H9 (cell line): ENCODE measurements at regions not wholly inside any gene's neighbourhood (a gene's known extent, or its start where the extent isn't known, plus 50 kb on each side); places are given as distances from the start of the nearest gene placed in this dataset.

ENCODE experiments used
- DNase-seq: peaks from one replicate; pipeline ENCODE4 v3.0.0-alpha.2; 2017
- H2AFZ ChIP-seq: one replicate; pipeline ENCODE4 v1.6.1; 2013; ENCODE audit warnings: mild to moderate bottlenecking, low read length, control low read depth, moderate library complexity
- H2AK5ac ChIP-seq: 2 replicates; pipeline ENCODE4 v1.6.1; 2013; ENCODE audit warnings: low read length, control low read depth, mixed read lengths; ENCODE audit not compliant: insufficient read length
- H2BK120ac ChIP-seq: one replicate; pipeline ENCODE4 v1.6.1; 2013; ENCODE audit warnings: low read depth, mild to moderate bottlenecking, low read length, control low read depth, inconsistent platforms; ENCODE audit not compliant: poor library complexity, severe bottlenecking
- H2BK12ac ChIP-seq: 2 replicates; pipeline ENCODE4 v1.6.1; 2013; ENCODE audit warnings: low read length, control low read depth, mixed read lengths, low read depth; ENCODE audit not compliant: insufficient read length
- H2BK15ac ChIP-seq: 2 replicates; pipeline ENCODE4 v1.6.1; 2013; ENCODE audit warnings: low read depth, low read length, control low read depth
- H2BK20ac ChIP-seq: one replicate; pipeline ENCODE4 v1.6.1; 2013; ENCODE audit warnings: low read depth, mild to moderate bottlenecking, low read length, control low read depth, inconsistent platforms; ENCODE audit not compliant: poor library complexity, severe bottlenecking
- H2BK5ac ChIP-seq: 2 replicates; pipeline ENCODE4 v1.6.1; 2013; ENCODE audit warnings: low read length, control low read depth, mixed read lengths; ENCODE audit not compliant: insufficient read length
- H3K14ac ChIP-seq: 2 replicates; pipeline ENCODE4 v1.6.1; 2013; ENCODE audit warnings: low read length, control low read depth; ENCODE audit not compliant: insufficient read depth
- H3K18ac ChIP-seq: 2 replicates; pipeline ENCODE4 v1.6.1; 2013; ENCODE audit warnings: low read depth, mild to moderate bottlenecking, mixed read lengths, low read length, control low read depth; ENCODE audit not compliant: insufficient read length
- H3K23ac ChIP-seq: 2 replicates; pipeline ENCODE4 v1.6.1; 2013; ENCODE audit warnings: low read length, control low read depth, mixed read lengths, low read depth; ENCODE audit not compliant: insufficient read length
- H3K23me2 ChIP-seq: 2 replicates; pipeline ENCODE4 v1.6.1; 2013; ENCODE audit warnings: low read depth, mild to moderate bottlenecking, mixed read lengths, low read length, control low read depth; ENCODE audit not compliant: insufficient read length, poor library complexity, severe bottlenecking
- H3K27ac ChIP-seq: 2 replicates; pipeline ENCODE4 v1.5.1; 2013; ENCODE audit warnings: low read length, control low read depth, mixed read lengths, low read depth; ENCODE audit not compliant: insufficient read length
- H3K27me3 ChIP-seq: 2 replicates; pipeline ENCODE4 v1.6.1; 2013; ENCODE audit warnings: low read length, control low read depth, inconsistent platforms; ENCODE audit not compliant: insufficient read depth
- H3K4ac ChIP-seq: 2 replicates; pipeline ENCODE4 v1.6.1; 2013; ENCODE audit warnings: low read depth, mild to moderate bottlenecking, control low read depth, inconsistent platforms, low read length, moderate library complexity
- H3K4me1 ChIP-seq: 2 replicates; pipeline ENCODE4 v1.6.1; 2013; ENCODE audit warnings: low read length, control low read depth, inconsistent platforms; ENCODE audit not compliant: insufficient read depth
- H3K4me2 ChIP-seq: 2 replicates; pipeline ENCODE4 v1.6.1; 2013; ENCODE audit warnings: low read length, control low read depth, mixed read lengths; ENCODE audit not compliant: insufficient read length, insufficient read depth
- H3K56ac ChIP-seq: 2 replicates; pipeline ENCODE4 v1.6.1; 2013; ENCODE audit warnings: low read depth, mild to moderate bottlenecking, mixed read lengths, low read length, control low read depth; ENCODE audit not compliant: insufficient read length
- H3K79me1 ChIP-seq: 2 replicates; pipeline ENCODE4 v1.6.1; 2013; ENCODE audit warnings: low read depth, mild to moderate bottlenecking, moderate library complexity, low read length, control low read depth, inconsistent platforms; ENCODE audit not compliant: insufficient read depth, poor library complexity, severe bottlenecking
- H3K79me2 ChIP-seq: 2 replicates; pipeline ENCODE4 v1.6.1; 2013; ENCODE audit warnings: low read length, control low read depth, inconsistent platforms; ENCODE audit not compliant: insufficient read depth
- H3K9ac ChIP-seq: 2 replicates; pipeline ENCODE4 v1.6.1; 2013; ENCODE audit warnings: low read length, control low read depth, mixed read lengths; ENCODE audit not compliant: insufficient read length; ENCODE audit errors: extremely low read depth
- H3K9me3 ChIP-seq: one replicate; pipeline ENCODE4 v1.6.1; 2013; ENCODE audit warnings: low read depth, low read length, inconsistent platforms; ENCODE audit not compliant: control insufficient read depth
- H3T11ph ChIP-seq: one replicate; pipeline ENCODE4 v1.6.1; 2013; ENCODE audit warnings: mild to moderate bottlenecking, low read length, control low read depth, inconsistent platforms
- H4K20me1 ChIP-seq: one replicate; pipeline ENCODE4 v1.6.1; 2013; ENCODE audit not compliant: control insufficient read depth, insufficient read length, insufficient read depth
- H4K5ac ChIP-seq: 2 replicates; pipeline ENCODE4 v1.6.1; 2013; ENCODE audit warnings: low read depth, mild to moderate bottlenecking, mixed read lengths, low read length, control low read depth; ENCODE audit not compliant: insufficient read length
- H4K8ac ChIP-seq: replicated peaks from 2 replicates; pipeline ENCODE4 v1.6.1; 2013; ENCODE audit warnings: low read length, control low read depth, mixed read lengths, low read depth; ENCODE audit not compliant: insufficient read length
- H4K91ac ChIP-seq: 2 replicates; pipeline ENCODE4 v1.6.1; 2013; ENCODE audit warnings: low read depth, mild to moderate bottlenecking, moderate library complexity, mixed read lengths, low read length, control low read depth; ENCODE audit not compliant: insufficient read length
- H3K27ac Mint-ChIP-seq, 3 experiments: 2 replicates in 2 of 3; 3 replicates in 1 of 3; pipeline ENCODE4 v1.8.0; 2020 to 2021; ENCODE audit warnings: mixed read lengths in 3 of 3, mild to moderate bottlenecking in 1 of 3, moderate library complexity in 1 of 3
- H3K27me3 Mint-ChIP-seq: 2 replicates; pipeline ENCODE4 v1.8.0; 2021; ENCODE audit warnings: low read depth, mild to moderate bottlenecking, moderate library complexity, mixed read lengths
- H3K36me3 Mint-ChIP-seq, 3 experiments: 2 replicates in 2 of 3; 3 replicates in 1 of 3; pipeline ENCODE4 v1.8.0; 2020 to 2021; ENCODE audit warnings: low read depth in 3 of 3, mixed read lengths in 3 of 3; ENCODE audit not compliant: insufficient read depth in 1 of 3
- H3K4me1 Mint-ChIP-seq, 2 experiments: 2 replicates each; pipeline ENCODE4 v1.8.0; 2020; ENCODE audit warnings: mixed read lengths in 2 of 2
- H3K4me3 Mint-ChIP-seq, 2 experiments: 2 replicates in 1 of 2; 3 replicates in 1 of 2; pipeline ENCODE4 v1.8.0; 2020 to 2021; ENCODE audit warnings: mild to moderate bottlenecking in 2 of 2, mixed read lengths in 2 of 2, moderate library complexity in 1 of 2
- H3K9me3 Mint-ChIP-seq, 2 experiments: 2 replicates in 1 of 2; 3 replicates in 1 of 2; pipeline ENCODE4 v1.8.0; 2020; ENCODE audit warnings: mild to moderate bottlenecking in 2 of 2, mixed read lengths in 2 of 2, moderate library complexity in 1 of 2
- WGBS: extraction: QIAGEN DNeasy Blood & Tissue Kit; methylation state at CpG from one replicate; pipeline ENCODE4 v1.1.7; 2013; ENCODE audit warnings: missing lambda C conversion rate, low lambda C conversion rate, mixed read lengths; ENCODE audit not compliant: insufficient read length; ENCODE audit errors: extremely low coverage; 5-methylcytosine and 5-hydroxymethylcytosine counted together
- TF ChIP-seq, protein P1 (sequence below): fragments of 200-600 bp; sonication (generic); conservative IDR thresholded peaks from 3 replicates; pipeline ENCODE4 v1.8.0; 2021; ENCODE audit warnings: antibody characterized with exemption, mild to moderate bottlenecking

DNA sequence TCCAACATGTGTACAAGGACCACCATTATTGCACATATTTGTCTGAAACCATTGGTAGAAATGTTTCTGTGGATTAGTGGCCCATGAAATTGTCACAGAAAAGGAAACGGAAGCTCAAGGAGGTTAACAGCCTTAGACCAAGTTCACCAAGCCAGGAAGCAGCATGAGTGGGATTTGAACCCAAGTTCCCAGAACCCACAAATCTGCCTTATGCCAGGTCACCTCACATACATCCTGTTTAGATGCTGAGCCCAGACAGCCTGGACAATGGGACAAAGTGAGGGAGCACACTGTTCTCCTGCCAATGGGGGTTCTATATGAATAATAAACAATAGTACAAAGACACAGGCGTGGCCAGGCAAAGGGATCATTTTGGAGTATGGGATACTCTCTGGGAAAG lies 59.6 kb upstream of the CA12 start:
- H3K18ac ChIP-seq = no peak overlapping the region
- TF ChIP-seq, protein P1, sequence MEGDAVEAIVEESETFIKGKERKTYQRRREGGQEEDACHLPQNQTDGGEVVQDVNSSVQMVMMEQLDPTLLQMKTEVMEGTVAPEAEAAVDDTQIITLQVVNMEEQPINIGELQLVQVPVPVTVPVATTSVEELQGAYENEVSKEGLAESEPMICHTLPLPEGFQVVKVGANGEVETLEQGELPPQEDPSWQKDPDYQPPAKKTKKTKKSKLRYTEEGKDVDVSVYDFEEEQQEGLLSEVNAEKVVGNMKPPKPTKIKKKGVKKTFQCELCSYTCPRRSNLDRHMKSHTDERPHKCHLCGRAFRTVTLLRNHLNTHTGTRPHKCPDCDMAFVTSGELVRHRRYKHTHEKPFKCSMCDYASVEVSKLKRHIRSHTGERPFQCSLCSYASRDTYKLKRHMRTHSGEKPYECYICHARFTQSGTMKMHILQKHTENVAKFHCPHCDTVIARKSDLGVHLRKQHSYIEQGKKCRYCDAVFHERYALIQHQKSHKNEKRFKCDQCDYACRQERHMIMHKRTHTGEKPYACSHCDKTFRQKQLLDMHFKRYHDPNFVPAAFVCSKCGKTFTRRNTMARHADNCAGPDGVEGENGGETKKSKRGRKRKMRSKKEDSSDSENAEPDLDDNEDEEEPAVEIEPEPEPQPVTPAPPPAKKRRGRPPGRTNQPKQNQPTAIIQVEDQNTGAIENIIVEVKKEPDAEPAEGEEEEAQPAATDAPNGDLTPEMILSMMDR = no peak
- Mint-ChIP-seq H3K4me3 (no peak overlapping the region), H3K27ac (no peak overlapping the region), H3K36me3 (no peaks in the 10 kb centered on the region; a peak in 1 of 7 replicates), H3K4me1 (peaks cover 17 to 20% of the 10 kb centered on the region in 2 experiments), H3K27me3 (peaks cover 4% of the 10 kb centered on the region), H3K9me3 (no peaks in the 10 kb centered on the region)
- no peak overlapping the region for H3K56ac ChIP-seq
- no peaks in the 10 kb centered on the region for H3K9me3 ChIP-seq
- no CpG with 5 or more reads among the region's 2 CpGs for WGBS
- H3K4me2 ChIP-seq = no peak overlapping the region
- no peak overlapping the region for H2BK20ac ChIP-seq
- peaks cover 5% of the 10 kb centered on the region for H3K23me2 ChIP-seq
- no peak overlapping the region for H3K4ac ChIP-seq
- no peak overlapping the region for H3K9ac ChIP-seq
- H3K79me1 ChIP-seq = no peaks in the 10 kb centered on the region
- no peak for DNase-seq
- no peak overlapping the region for H2BK120ac ChIP-seq
- no peaks in the 10 kb centered on the region for H3K79me2 ChIP-seq
- no peak overlapping the region for H3T11ph ChIP-seq
- no peak overlapping the region for H2BK5ac ChIP-seq
- no peak overlapping the region for H2AFZ ChIP-seq
- peaks cover 5% of the 10 kb centered on the region; the same call in 1 of the 2 replicates for H3K4me1 ChIP-seq
- no peaks in the 10 kb centered on the region for H3K27me3 ChIP-seq
- H4K8ac ChIP-seq = no peak overlapping the region
- H3K14ac ChIP-seq = no peak overlapping the region
- no peak overlapping the region for H2AK5ac ChIP-seq
- H4K20me1 ChIP-seq = no peaks in the 10 kb centered on the region
- H2BK12ac ChIP-seq = no peak overlapping the region
- H4K5ac ChIP-seq = no peak overlapping the region
- H2BK15ac ChIP-seq = no peak overlapping the region
- no peak overlapping the region for H3K27ac ChIP-seq
- H3K23ac ChIP-seq = no peak overlapping the region
- no peak overlapping the region for H4K91ac ChIP-seq
